ENCODE measurements at regions not wholly inside any gene's neighbourhood (a gene's known extent, or its start where the extent isn't known, plus 50 kb on each side); places are given as distances from the start of the nearest gene placed in this dataset.

- TF ChIP-seq CTCF (IDR thresholded peaks at IDR 0.05; ENCODE audit: borderline replicate concordance, extremely low read depth, low read length, poor library complexity, severe bottlenecking) (no peak), EZH2 (IDR thresholded peaks at IDR 0.05; ENCODE audit: borderline replicate concordance, low read depth, low read length, severe bottlenecking) (no peak)
Observed at GRCh38 chr10:128879030-128879429, 588.0 kb upstream of the MGMT start.
